Naive thymus-derived CD4-positive, alpha-beta T cell (primary cell): ENCODE measurements at regions not wholly inside any gene's neighbourhood (a gene's known extent, or its start where the extent isn't known, plus 50 kb on each side); places are given as distances from the start of the nearest gene placed in this dataset.
"Not testable (repeated sequence)": the region's sequence is repeated elsewhere in the genome, so short reads cannot be mapped to it uniquely, and the experiment has no call there.

Experiments used
- ATAC-seq: fragments of 150-1000 bp; cut with Tn5 transposase; 2 replicates; pipeline ENCODE4 v1.10.0; 2021; ENCODE audit warnings: mild to moderate bottlenecking, moderate library complexity
- CTCF ChIA-PET: fragments of 350-600 bp; sonication (Branson Sonifier 250); formaldehyde crosslinking; loops from one replicate; lab custom pipeline; 2021; ENCODE audit warnings: antibody characterized with exemption; lab: Charles Lee
- POLR2A ChIA-PET: fragments of 350-600 bp; sonication (Branson Sonifier 250); formaldehyde crosslinking; loops from one replicate; lab custom pipeline; 2021; ENCODE audit warnings: antibody characterized with exemption, inconsistent platforms; lab: Charles Lee
- DNase-seq, 9 donors: peaks; one replicate each; pipeline versions ENCODE4 v3.0.0 to v3.0.0-alpha.2; 2020 to 2022; ENCODE audit warnings: mixed read lengths in 1 of 9
- H3K27ac ChIP-seq: one replicate; pipeline ENCODE4 v1.7.0; 2013; ENCODE audit warnings: mild to moderate bottlenecking, low read depth, low read length, moderate library complexity
- H3K27me3 ChIP-seq, 2 donors: one replicate each; pipeline ENCODE4 v1.7.0; 2013; ENCODE audit warnings: low read length in 2 of 2, mild to moderate bottlenecking in 2 of 2, moderate library complexity in 2 of 2; ENCODE audit not compliant: control insufficient read depth in 2 of 2, insufficient read depth in 2 of 2
- H3K36me3 ChIP-seq, 3 experiments: 1 replicate in 2 of 3; 2 replicates in 1 of 3; pipeline ENCODE4 v1.7.0; 2013; ENCODE audit warnings: low read length in 3 of 3, mild to moderate bottlenecking in 3 of 3, moderate library complexity in 1 of 3; ENCODE audit not compliant: insufficient read depth in 3 of 3, control insufficient read depth in 2 of 3
- H3K4me1 ChIP-seq, 2 donors: one replicate each; pipeline ENCODE4 v1.7.0; 2013; ENCODE audit warnings: low read length in 2 of 2, mild to moderate bottlenecking in 2 of 2, moderate library complexity in 1 of 2; ENCODE audit not compliant: control insufficient read depth in 2 of 2, insufficient read depth in 2 of 2
- H3K4me3 ChIP-seq: 2 replicates; pipeline ENCODE4 v1.7.0; 2013; ENCODE audit warnings: mild to moderate bottlenecking, low read length
- H3K9me3 ChIP-seq, 3 experiments: 1 replicate in 2 of 3; 2 replicates in 1 of 3; pipeline ENCODE4 v1.7.0; 2013; ENCODE audit warnings: low read length in 3 of 3; ENCODE audit not compliant: control insufficient read depth in 2 of 3
- H3K27ac Mint-ChIP-seq, 9 donors: one replicate each; pipeline ENCODE4 v1.8.0; 2020 to 2022; ENCODE audit warnings: mixed read lengths in 9 of 9, mild to moderate bottlenecking in 8 of 9, moderate library complexity in 5 of 9, inconsistent platforms in 2 of 9
- H3K27me3 Mint-ChIP-seq, 5 donors: one replicate each; pipeline ENCODE4 v1.8.0; 2021 to 2022; ENCODE audit warnings: mixed read lengths in 5 of 5, mild to moderate bottlenecking in 1 of 5
- H3K36me3 Mint-ChIP-seq, 5 donors: one replicate each; pipeline ENCODE4 v1.8.0; 2020 to 2022; ENCODE audit warnings: mixed read lengths in 5 of 5, mild to moderate bottlenecking in 3 of 5, inconsistent platforms in 1 of 5
- H3K4me1 Mint-ChIP-seq, 7 donors: one replicate each; pipeline ENCODE4 v1.8.0; 2020 to 2022; ENCODE audit warnings: mixed read lengths in 7 of 7, mild to moderate bottlenecking in 3 of 7, inconsistent platforms in 1 of 7
- H3K4me3 Mint-ChIP-seq, 10 donors: one replicate each; pipeline ENCODE4 v1.8.0; 2020 to 2022; ENCODE audit warnings: mild to moderate bottlenecking in 10 of 10, mixed read lengths in 10 of 10, moderate library complexity in 6 of 10, inconsistent platforms in 2 of 10
- H3K9me3 Mint-ChIP-seq, 11 donors: one replicate each; pipeline ENCODE4 v1.8.0; 2020 to 2022; ENCODE audit warnings: mixed read lengths in 11 of 11, mild to moderate bottlenecking in 4 of 11, inconsistent platforms in 1 of 11, moderate library complexity in 1 of 11
- intact Hi-C, 2 donors: fragments of 100-400 bp; cut with micrococcal nuclease; formaldehyde crosslinking; loops; one replicate each; pipeline ENCODE4 v1.15.1; 2023

- no peak overlapping the region for H3K27ac ChIP-seq
- H3K4me1 ChIP-seq, result no peaks in the 10 kb centered on the region
- ChIA-PET CTCF (interaction anchor here (0.6 kb wide), 1 partner anchor 204 kb away, joined by 3 read pairs; no protein-coding TSS in a partner anchor), POLR2A (no interaction called here)
- Mint-ChIP-seq H3K36me3 (no peaks in the 10 kb centered on the region), H3K9me3 (peaks cover 0 to 17% (median 3%) of the 10 kb centered on the region in 11 donors), H3K27me3 (peaks cover 0 to 5% (median 0%) of the 10 kb centered on the region in 5 donors), H3K4me1 (no peaks in the 10 kb centered on the region), H3K27ac (no peak overlapping the region), H3K4me3 (no peak overlapping the region)
- no peak for DNase-seq
- intact Hi-C loops, result no loop called here
- no peak overlapping the region for H3K4me3 ChIP-seq
- no peaks in the 10 kb centered on the region for H3K36me3 ChIP-seq
- ATAC-seq, result no peak
- no peaks in the 10 kb centered on the region for H3K9me3 ChIP-seq
- H3K27me3 ChIP-seq, result no peaks in the 10 kb centered on the region
Measured at GRCh38 chr1:219710529-219711194, 97.8 kb upstream of the ZC3H11B start.

- intact Hi-C loops, result no loop called here
- Mint-ChIP-seq H3K4me1 (no peaks in the 10 kb centered on the region), H3K27me3 (no peaks in the 10 kb centered on the region), H3K9me3 (peaks cover 0 to 17% (median 4%) of the 10 kb centered on the region in 11 donors), H3K27ac (no peak overlapping the region), H3K36me3 (no peaks in the 10 kb centered on the region), H3K4me3 (no peak overlapping the region)
- Histone ChIP-seq H3K27ac (no peak overlapping the region), H3K9me3 (no peaks in the 10 kb centered on the region), H3K4me3 (no peak overlapping the region), H3K4me1 (no peaks in the 10 kb centered on the region), H3K27me3 (no peaks in the 10 kb centered on the region), H3K36me3 (no peaks in the 10 kb centered on the region)
- CTCF ChIA-PET, result no interaction called here
- no peak for ATAC-seq
- no peak for DNase-seq
- POLR2A ChIA-PET, result no interaction called here
Measured at GRCh38 chr1:219708919-219709543, 96.1 kb upstream of the ZC3H11B start.

- CTCF ChIA-PET, H3K36me3 ChIP-seq, H3K27me3 ChIP-seq, ATAC-seq, H3K4me1 Mint-ChIP-seq, H3K36me3 Mint-ChIP-seq, POLR2A ChIA-PET, H3K4me3 Mint-ChIP-seq, intact Hi-C loops, H3K4me1 ChIP-seq, H3K27ac ChIP-seq, H3K27ac Mint-ChIP-seq, H3K4me3 ChIP-seq, DNase-seq, H3K27me3 Mint-ChIP-seq, H3K9me3 ChIP-seq: not testable (repeated sequence)
- H3K9me3 Mint-ChIP-seq, result peaks cover 0 to 17% (median 4%) of the 10 kb centered on the region in 11 donors
Measured at GRCh38 chr1:219707885-219708284, 95.0 kb upstream of the ZC3H11B start.

- H3K4me1 Mint-ChIP-seq, H3K4me1 ChIP-seq, H3K27ac ChIP-seq, CTCF ChIA-PET, ATAC-seq, H3K27me3 Mint-ChIP-seq, POLR2A ChIA-PET, DNase-seq, intact Hi-C loops, H3K4me3 ChIP-seq, H3K4me3 Mint-ChIP-seq, H3K36me3 Mint-ChIP-seq, H3K9me3 ChIP-seq, H3K36me3 ChIP-seq, H3K27ac Mint-ChIP-seq, H3K27me3 ChIP-seq: not testable (repeated sequence)
- H3K9me3 Mint-ChIP-seq, result peaks cover 0 to 21% (median 3%) of the 10 kb centered on the region in 11 donors
Measured at GRCh38 chr1:219704331-219704730, 91.4 kb upstream of the ZC3H11B start.

DNA sequence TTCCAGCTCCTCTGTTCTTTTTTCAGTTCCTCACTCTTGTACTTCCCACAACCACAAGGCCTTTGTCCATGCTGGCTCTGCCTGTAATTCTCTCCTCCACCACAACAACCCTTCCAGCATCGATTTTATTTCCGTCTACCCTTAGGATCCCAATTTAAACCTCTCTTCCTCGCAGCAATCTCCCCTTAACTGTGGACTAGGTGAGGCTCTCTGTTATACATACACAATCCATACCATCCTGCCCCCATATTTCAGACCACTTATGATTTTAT lies 90.4 kb upstream of the ZC3H11B start:
- no peak overlapping the region for H3K4me3 Mint-ChIP-seq
- H3K4me3 ChIP-seq, result no peak overlapping the region
- H3K27ac ChIP-seq, result no peak overlapping the region
- ATAC-seq, result no peak
- intact Hi-C loops, result no loop called here
- no peak overlapping the region for H3K27ac Mint-ChIP-seq
- CTCF ChIA-PET, result no interaction called here
- DNase-seq, result no peak
- no peaks in the 10 kb centered on the region for H3K27me3 Mint-ChIP-seq
- H3K9me3 ChIP-seq, result no peaks in the 10 kb centered on the region
- H3K36me3 ChIP-seq, result no peaks in the 10 kb centered on the region
- no peaks in the 10 kb centered on the region for H3K36me3 Mint-ChIP-seq
- no peaks in the 10 kb centered on the region for H3K4me1 Mint-ChIP-seq
- no peaks in the 10 kb centered on the region for H3K4me1 ChIP-seq
- peaks cover 0 to 21% (median 3%) of the 10 kb centered on the region in 11 donors for H3K9me3 Mint-ChIP-seq
- POLR2A ChIA-PET, result no interaction called here
- no peaks in the 10 kb centered on the region for H3K27me3 ChIP-seq

DNA sequence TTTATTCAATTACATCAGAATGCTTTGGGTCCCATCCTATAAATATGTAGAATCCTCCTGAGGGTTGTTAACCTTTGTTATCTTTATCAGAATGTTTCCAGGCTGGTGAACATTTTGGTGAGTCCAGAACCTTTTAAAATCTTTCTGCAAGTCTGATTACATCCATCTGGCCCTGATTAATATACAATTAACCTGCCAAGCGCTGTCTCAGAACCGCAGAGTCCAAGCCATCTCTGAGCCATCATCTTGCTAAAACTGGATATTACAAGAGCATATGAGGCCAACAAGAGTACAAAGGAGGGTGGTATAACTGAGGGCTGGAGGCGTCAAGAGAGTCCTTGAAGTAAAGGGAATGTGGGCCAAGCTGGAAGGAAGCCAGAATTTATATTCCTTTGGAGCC lies 88.6 kb upstream of the ZC3H11B start:
- peaks cover 0 to 20% (median 3%) of the 10 kb centered on the region in 11 donors for H3K9me3 Mint-ChIP-seq
- DNase-seq, result no peak
- Histone ChIP-seq H3K27me3 (no peaks in the 10 kb centered on the region), H3K4me3 (no peak overlapping the region), H3K9me3 (no peaks in the 10 kb centered on the region), H3K4me1 (no peaks in the 10 kb centered on the region), H3K36me3 (no peaks in the 10 kb centered on the region), H3K27ac (no peak overlapping the region)
- intact Hi-C loops, result no loop called here
- POLR2A ChIA-PET, result no interaction called here
- peaks cover 0 to 4% (median 0%) of the 10 kb centered on the region in 5 donors for H3K27me3 Mint-ChIP-seq
- H3K36me3 Mint-ChIP-seq, result no peaks in the 10 kb centered on the region
- H3K27ac Mint-ChIP-seq, result no peak overlapping the region
- CTCF ChIA-PET, result no interaction called here
- H3K4me3 Mint-ChIP-seq, result no peak overlapping the region
- H3K4me1 Mint-ChIP-seq, result peaks cover 0 to 2% (median 0%) of the 10 kb centered on the region in 7 donors
- no peak for ATAC-seq

DNA sequence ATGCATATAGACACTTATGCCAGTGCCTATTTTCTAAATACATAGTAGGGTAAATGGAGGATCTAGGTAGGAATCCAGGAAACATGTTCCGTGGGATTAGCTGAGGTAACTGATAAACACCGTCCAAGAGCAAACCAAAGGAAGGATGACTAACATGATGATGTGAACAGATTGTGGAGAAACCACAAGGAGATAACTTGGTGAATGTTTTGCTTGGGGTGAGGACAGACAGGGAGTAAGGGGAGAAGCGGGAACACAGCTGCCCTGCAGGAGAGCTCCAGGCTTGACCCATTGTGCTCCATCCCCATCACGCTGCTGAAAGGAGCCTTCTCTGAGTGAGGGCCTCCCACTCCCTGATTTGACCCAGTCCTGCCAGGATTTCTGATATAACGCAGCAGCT lies 87.0 kb upstream of the ZC3H11B start:
- H3K27me3 ChIP-seq, result no peaks in the 10 kb centered on the region
- ATAC-seq (no peak), DNase-seq (no peak)
- Mint-ChIP-seq H3K36me3 (no peaks in the 10 kb centered on the region), H3K9me3 (peaks cover 0 to 7% (median 0%) of the 10 kb centered on the region in 11 donors), H3K27me3 (peaks cover 0 to 4% (median 0%) of the 10 kb centered on the region in 5 donors), H3K4me3 (no peak overlapping the region), H3K4me1 (peaks cover 0 to 2% (median 0%) of the 10 kb centered on the region in 7 donors), H3K27ac (no peak overlapping the region)
- no peak overlapping the region for H3K27ac ChIP-seq
- no peaks in the 10 kb centered on the region for H3K36me3 ChIP-seq
- no peak overlapping the region for H3K4me3 ChIP-seq
- CTCF ChIA-PET, result no interaction called here
- H3K4me1 ChIP-seq, result no peaks in the 10 kb centered on the region
- intact Hi-C loops, result no loop called here
- POLR2A ChIA-PET, result no interaction called here
- H3K9me3 ChIP-seq, result no peaks in the 10 kb centered on the region
